SK-N-MC (cell line): ENCODE measurements at regions not wholly inside any gene's neighbourhood (a gene's known extent, or its start where the extent isn't known, plus 50 kb on each side); places are given as distances from the start of the nearest gene placed in this dataset.

Experiments used
- EZH2 ChIP-seq: fragments of 200-600 bp; sonication (generic); IDR thresholded peaks from one replicate; pipeline ENCODE4 v1.6.1; 2017; ENCODE audit warnings: antibody characterized with exemption
- POLR2AphosphoS5 ChIP-seq: IDR thresholded peaks from 2 replicates; pipeline ENCODE4 v1.6.1; 2012; ENCODE audit warnings: mild to moderate bottlenecking, low read depth, low read length, borderline replicate concordance

- TF ChIP-seq POLR2AphosphoS5 (no peak), EZH2 (no peak)
Measured at GRCh38 chr7:116436305-116436826, 63.2 kb upstream of the CAV2 start.
